Suprapubic skin (tissue), 4 donors: ENCODE measurements at regions not wholly inside any gene's neighbourhood (a gene's known extent, or its start where the extent isn't known, plus 50 kb on each side); places are given as distances from the start of the nearest gene placed in this dataset.
"Not testable (repeated sequence)": the region's sequence is repeated elsewhere in the genome, so short reads cannot be mapped to it uniquely, and the experiment has no call there.

Source experiments
- DNase-seq, 2 donors: peaks; one replicate each; pipeline ENCODE4 v3.0.0-alpha.2; 2019; ENCODE audit warnings: low spot score in 2 of 2
- H3K27ac ChIP-seq: fragments of 200-600 bp; sonication (generic); one replicate; pipeline ENCODE4 v1.5.1; 2019
- H3K27me3 ChIP-seq: fragments of 200-600 bp; sonication (generic); one replicate; pipeline ENCODE4 v1.5.1; 2019
- H3K36me3 ChIP-seq: fragments of 200-600 bp; sonication (generic); one replicate; pipeline ENCODE4 v1.5.1; 2019
- H3K4me1 ChIP-seq: fragments of 200-600 bp; sonication (generic); one replicate; pipeline ENCODE4 v1.5.1; 2019
- H3K4me3 ChIP-seq: fragments of 200-600 bp; sonication (generic); one replicate; pipeline ENCODE4 v1.5.1; 2019; ENCODE audit warnings: mild to moderate bottlenecking
- H3K9me3 ChIP-seq: fragments of 200-600 bp; sonication (generic); one replicate; pipeline ENCODE4 v1.5.1; 2019
- CTCF ChIP-seq, 2 donors: fragments of 200-600 bp in 1 of 2; fragments of 450-650 bp in 1 of 2; sonication (generic) in 1 of 2; IDR thresholded peaks; one replicate each; pipeline ENCODE4 v1.5.1; 2016 to 2019; ENCODE audit warnings: antibody characterized with exemption in 2 of 2, mild to moderate bottlenecking in 1 of 2, moderate library complexity in 1 of 2
- EP300 ChIP-seq: sonication (generic); formaldehyde crosslinking; IDR thresholded peaks from one replicate; pipeline ENCODE4 v1.6.1; 2017; ENCODE audit warnings: antibody characterized with exemption
- POLR2A ChIP-seq, 2 donors: fragments of 450-650 bp; IDR thresholded peaks; one replicate each; pipeline ENCODE4 v1.6.1; 2017; ENCODE audit warnings: antibody characterized with exemption in 2 of 2, mild to moderate bottlenecking in 2 of 2, moderate library complexity in 2 of 2
- POLR2AphosphoS5 ChIP-seq, 3 donors: sonication (generic); formaldehyde crosslinking; IDR thresholded peaks; one replicate each; pipeline ENCODE4 v1.6.1; 2017; ENCODE audit warnings: antibody characterized with exemption in 3 of 3
- WGBS: methylation state at CpG from one replicate; pipeline ENCODE4 v1.1.5; 2018; 5-methylcytosine and 5-hydroxymethylcytosine counted together

GRCh38 chr18:42545825-42546224 lies 569.7 kb downstream of the RIT2 start:
- no peaks in the 10 kb centered on the region for H3K9me3 ChIP-seq
- no peaks in the 10 kb centered on the region for H3K4me1 ChIP-seq
- no peak overlapping the region for H3K4me3 ChIP-seq
- no peaks in the 10 kb centered on the region for H3K27me3 ChIP-seq
- WGBS = 72% methylated on average over 5 of the region's 5 CpGs
- H3K36me3 ChIP-seq = no peaks in the 10 kb centered on the region
- no peak for DNase-seq
- TF ChIP-seq POLR2A (IDR thresholded peaks at IDR 0.05) (no peak), POLR2AphosphoS5 (IDR thresholded peaks at IDR 0.05) (no peak), EP300 (no peak), CTCF (IDR thresholded peaks at IDR 0.05) (no peak)
- H3K27ac ChIP-seq = no peak overlapping the region

DNA sequence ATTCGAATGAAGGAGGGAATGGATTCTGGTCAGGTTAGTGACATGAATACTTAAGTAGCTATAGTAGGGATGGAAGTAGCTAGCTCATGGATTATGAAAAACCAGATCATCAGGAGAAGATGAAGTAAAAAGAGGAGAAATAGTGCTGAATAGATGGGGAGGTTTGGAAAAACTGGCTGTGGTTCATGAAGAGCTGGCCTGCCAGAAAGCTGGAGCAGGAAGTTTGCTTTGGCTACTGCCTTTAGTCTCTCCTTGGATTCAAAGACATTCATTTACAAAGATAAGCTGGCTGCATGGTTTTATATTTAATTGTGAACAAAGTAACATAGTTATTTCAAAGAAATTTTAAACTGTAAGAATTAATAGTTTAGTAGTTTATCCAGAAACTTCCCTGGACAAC lies 567.0 kb downstream of the RIT2 start:
- Histone ChIP-seq H3K27me3 (no peaks in the 10 kb centered on the region), H3K4me3 (no peak overlapping the region), H3K27ac (no peak overlapping the region), H3K9me3 (no peaks in the 10 kb centered on the region), H3K36me3 (no peaks in the 10 kb centered on the region), H3K4me1 (no peaks in the 10 kb centered on the region)
- DNase-seq = no peak
- no peak for TF ChIP-seq POLR2AphosphoS5 (IDR thresholded peaks at IDR 0.05)
- TF ChIP-seq EP300 = no peak
- no peak for TF ChIP-seq POLR2A (IDR thresholded peaks at IDR 0.05)
- no peak for TF ChIP-seq CTCF (IDR thresholded peaks at IDR 0.05)
- 90% methylated on average over 1 of the region's 1 CpG for WGBS

- TF ChIP-seq EP300 (no peak), CTCF (IDR thresholded peaks at IDR 0.05) (no peak), POLR2AphosphoS5 (IDR thresholded peaks at IDR 0.05) (no peak), POLR2A (IDR thresholded peaks at IDR 0.05) (no peak)
- Histone ChIP-seq H3K4me1 (no peaks in the 10 kb centered on the region), H3K4me3 (no peak overlapping the region), H3K36me3 (no peaks in the 10 kb centered on the region), H3K9me3 (no peaks in the 10 kb centered on the region), H3K27me3 (no peaks in the 10 kb centered on the region), H3K27ac (no peak overlapping the region)
- WGBS = 97% methylated on average over 3 of the region's 3 CpGs
- no peak for DNase-seq
Measured at GRCh38 chr18:42549596-42549995, 565.9 kb downstream of the RIT2 start.

DNA sequence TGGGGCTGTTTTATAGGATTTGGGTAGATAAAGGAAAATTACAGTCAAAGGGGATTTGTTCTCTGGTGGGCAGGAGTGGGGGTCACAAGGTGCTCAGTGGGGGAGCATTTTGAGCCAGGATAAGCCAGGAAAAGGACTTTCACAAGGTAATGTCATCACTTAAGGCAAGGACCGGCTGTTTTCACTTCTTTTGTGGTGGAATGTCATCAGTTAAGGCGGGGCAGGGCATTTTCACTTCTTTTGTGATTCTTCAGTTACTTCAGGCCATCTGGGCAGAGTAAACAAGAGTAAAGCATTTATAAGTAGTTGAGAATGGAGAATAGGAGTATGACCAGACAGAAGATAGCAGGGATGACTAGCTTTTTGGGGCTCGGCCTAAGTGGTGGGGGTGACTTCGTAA lies 562.9 kb downstream of the RIT2 start:
- WGBS = 74% methylated on average over 4 of the region's 4 CpGs
- H3K27ac ChIP-seq, H3K9me3 ChIP-seq, H3K27me3 ChIP-seq, H3K36me3 ChIP-seq, DNase-seq, H3K4me3 ChIP-seq, H3K4me1 ChIP-seq: not testable (repeated sequence)

- H3K4me3 ChIP-seq = no peak overlapping the region
- H3K27ac ChIP-seq = no peak overlapping the region
- no peak for TF ChIP-seq POLR2A (IDR thresholded peaks at IDR 0.05)
- no peak for TF ChIP-seq POLR2AphosphoS5 (IDR thresholded peaks at IDR 0.05)
- no peak for TF ChIP-seq CTCF (IDR thresholded peaks at IDR 0.05)
- TF ChIP-seq EP300 = no peak
- no peaks in the 10 kb centered on the region for H3K27me3 ChIP-seq
- no peaks in the 10 kb centered on the region for H3K9me3 ChIP-seq
- WGBS = 50% methylated on average over 2 of the region's 2 CpGs
- no peaks in the 10 kb centered on the region for H3K36me3 ChIP-seq
- H3K4me1 ChIP-seq = no peaks in the 10 kb centered on the region
- DNase-seq = no peak
Measured at GRCh38 chr18:42559069-42559690, 556.3 kb downstream of the RIT2 start.

GRCh38 chr18:42561521-42561920 lies 554.0 kb downstream of the RIT2 start:
- Histone ChIP-seq H3K27ac (no peak overlapping the region), H3K9me3 (no peaks in the 10 kb centered on the region), H3K4me1 (no peaks in the 10 kb centered on the region), H3K4me3 (no peak overlapping the region), H3K36me3 (no peaks in the 10 kb centered on the region), H3K27me3 (no peaks in the 10 kb centered on the region)
- TF ChIP-seq POLR2AphosphoS5 (IDR thresholded peaks at IDR 0.05) (no peak), EP300 (no peak), POLR2A (IDR thresholded peaks at IDR 0.05) (no peak), CTCF (IDR thresholded peaks at IDR 0.05) (no peak)
- 61% methylated on average over 1 of the region's 1 CpG for WGBS
- no peak for DNase-seq
